ENCODE measurements at regions not wholly inside any gene's neighbourhood (a gene's known extent, or its start where the extent isn't known, plus 50 kb on each side); places are given as distances from the start of the nearest gene placed in this dataset.

GRCh38 chr2:145484448-145485097, 964.7 kb upstream of the ZEB2 start:
- H3K4me3 ChIP-seq: no peak overlapping the region
- ATAC-seq (no peak), DNase-seq (no peak)
- H3K9me3 ChIP-seq: no peaks in the 10 kb centered on the region
- H3K27me3 ChIP-seq: no peaks in the 10 kb centered on the region
- intact Hi-C loops (cut with DNase I): no loop called here
- TF ChIP-seq CTCF (IDR thresholded peaks at IDR 0.05): peak; percentile 6
- H3K4me1 ChIP-seq: no peaks in the 10 kb centered on the region
- H3K36me3 ChIP-seq: no peaks in the 10 kb centered on the region
- H3K27ac ChIP-seq: no peak overlapping the region

- no peaks in the 10 kb centered on the region for H3K36me3 ChIP-seq
- no peaks in the 10 kb centered on the region for H3K4me1 ChIP-seq
- H3K27me3 ChIP-seq: no peaks in the 10 kb centered on the region
- no peak overlapping the region for H3K27ac ChIP-seq
- no peaks in the 10 kb centered on the region for H3K9me3 ChIP-seq
- no peak for ATAC-seq
- intact Hi-C loops (cut with DNase I): no loop called here
- H3K4me3 ChIP-seq: no peak overlapping the region
- DNase-seq: no peak
- no peak for TF ChIP-seq CTCF (IDR thresholded peaks at IDR 0.05)
Observed at GRCh38 chr2:145483854-145484253, 963.9 kb upstream of the ZEB2 start.

GRCh38 chr2:145481334-145481922, 961.5 kb upstream of the ZEB2 start:
- Histone ChIP-seq H3K4me1 (no peaks in the 10 kb centered on the region), H3K4me3 (no peak overlapping the region), H3K36me3 (no peaks in the 10 kb centered on the region), H3K27ac (no peak overlapping the region), H3K27me3 (no peaks in the 10 kb centered on the region), H3K9me3 (no peaks in the 10 kb centered on the region)
- ATAC-seq (no peak), DNase-seq (no peak)
- intact Hi-C loops (cut with DNase I): no loop called here
- no peak for TF ChIP-seq CTCF (IDR thresholded peaks at IDR 0.05)

- TF ChIP-seq CTCF (IDR thresholded peaks at IDR 0.05): no peak
- intact Hi-C loops (cut with DNase I): no loop called here
- DNase-seq (no peak), ATAC-seq (no peak)
- no peaks in the 10 kb centered on the region for H3K9me3 ChIP-seq
- no peak overlapping the region for H3K4me3 ChIP-seq
- H3K36me3 ChIP-seq: no peaks in the 10 kb centered on the region
- no peaks in the 10 kb centered on the region for H3K4me1 ChIP-seq
- no peaks in the 10 kb centered on the region for H3K27me3 ChIP-seq
- no peak overlapping the region for H3K27ac ChIP-seq
Observed at GRCh38 chr2:145464866-145465265, 944.9 kb upstream of the ZEB2 start.

GRCh38 chr2:145460112-145460511, 940.2 kb upstream of the ZEB2 start:
- TF ChIP-seq CTCF (IDR thresholded peaks at IDR 0.05): no peak
- H3K27ac ChIP-seq: no peak overlapping the region
- H3K4me1 ChIP-seq: no peaks in the 10 kb centered on the region
- ATAC-seq (no peak), DNase-seq (no peak)
- intact Hi-C loops (cut with DNase I): no loop called here
- H3K4me3 ChIP-seq: no peak overlapping the region
- no peaks in the 10 kb centered on the region for H3K36me3 ChIP-seq
- H3K27me3 ChIP-seq: no peaks in the 10 kb centered on the region
- H3K9me3 ChIP-seq: no peaks in the 10 kb centered on the region
